Lung (tissue), 11 donors: ENCODE measurements at regions not wholly inside any gene's neighbourhood (a gene's known extent, or its start where the extent isn't known, plus 50 kb on each side); places are given as distances from the start of the nearest gene placed in this dataset.
"Not testable (repeated sequence)": the region's sequence is repeated elsewhere in the genome, so short reads cannot be mapped to it uniquely, and the experiment has no call there.

Source experiments
- ATAC-seq: fragments of 200-7000 bp; cut with Tn5 transposase; one replicate; pipeline ENCODE4 v1.9.1; 2020; ENCODE audit warnings: moderate number of reproducible peaks; ENCODE audit not compliant: insufficient read depth, low FRiP score
- DNase-seq, 3 donors: peaks; one replicate each; pipeline ENCODE4 v3.0.0-alpha.2; 2013 to 2017
- H3K27ac ChIP-seq, 2 donors: one replicate each; pipeline ENCODE4 v1.5.1; 2013; ENCODE audit warnings: mild to moderate bottlenecking in 2 of 2, moderate library complexity in 2 of 2, control low read depth in 1 of 2, inconsistent platforms in 1 of 2, low read depth in 1 of 2, low read length in 1 of 2
- H3K27me3 ChIP-seq, 3 donors: one replicate each; pipeline ENCODE4 v1.5.1; 2013; ENCODE audit warnings: low read length in 2 of 3; ENCODE audit not compliant: control insufficient read depth in 3 of 3, insufficient read depth in 3 of 3
- H3K36me3 ChIP-seq, 4 donors: one replicate each; pipeline ENCODE4 v1.5.1; 2013; ENCODE audit warnings: low read length in 4 of 4, mild to moderate bottlenecking in 1 of 4, moderate library complexity in 1 of 4; ENCODE audit not compliant: control insufficient read depth in 4 of 4, insufficient read depth in 4 of 4
- H3K4me1 ChIP-seq, 5 donors: one replicate each; pipeline ENCODE4 v1.5.1; 2013; ENCODE audit warnings: low read length in 5 of 5, mild to moderate bottlenecking in 2 of 5, moderate library complexity in 1 of 5; ENCODE audit not compliant: control insufficient read depth in 5 of 5, insufficient read depth in 5 of 5
- H3K4me3 ChIP-seq: one replicate; pipeline ENCODE4 v1.5.1; 2013; ENCODE audit warnings: mild to moderate bottlenecking, control low read depth, moderate library complexity
- H3K9ac ChIP-seq, 2 donors: one replicate each; pipeline ENCODE4 v1.5.1; 2013; ENCODE audit warnings: low read length in 2 of 2, control low read depth in 1 of 2; ENCODE audit not compliant: insufficient read depth in 1 of 2
- H3K9me3 ChIP-seq, 4 donors: one replicate each; pipeline ENCODE4 v1.5.1; 2013; ENCODE audit warnings: low read length in 3 of 4, mild to moderate bottlenecking in 1 of 4, moderate library complexity in 1 of 4; ENCODE audit not compliant: control insufficient read depth in 4 of 4, insufficient read depth in 3 of 4
- WGBS, 2 donors: extraction: QIAGEN DNeasy Blood & Tissue Kit; methylation state at CpG; one replicate each; pipeline ENCODE4 v1.1.7; 2013; 5-methylcytosine and 5-hydroxymethylcytosine counted together
- TF ChIP-seq, protein P1 (sequence below): IDR thresholded peaks from 2 replicates; pipeline ENCODE4 v1.5.1; 2012; ENCODE audit warnings: mild to moderate bottlenecking; ENCODE audit errors: control extremely low read depth, extremely low read depth
- donor health status: control.
- donor health status: control.
- donor health status: Bipolar disorder and iron deficiency.
- donor health status: healthy.
- donor health status: DM: yes; HTN: yes; CAD: no.

DNA sequence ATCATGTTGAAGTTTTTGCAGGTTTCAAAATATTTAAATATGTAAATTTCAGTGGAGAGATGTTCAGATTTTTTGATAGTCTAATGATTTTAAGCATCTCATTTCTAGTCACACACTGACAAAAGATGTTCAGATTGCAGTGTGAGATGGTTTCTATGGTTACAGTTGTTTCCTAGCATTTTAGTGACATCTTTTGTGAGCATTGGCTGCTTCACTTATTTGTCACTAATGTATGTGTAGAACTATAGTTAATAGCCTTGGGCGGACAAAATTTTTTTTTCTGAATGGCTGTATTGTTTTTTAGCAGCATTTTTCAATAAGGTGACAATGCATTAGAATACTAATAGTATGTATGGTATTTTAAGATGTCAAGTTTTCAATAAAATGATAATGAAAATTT lies 315.6 kb upstream of the PRKD1 start:
- DNase-seq (no peak), ATAC-seq (no peak)
- Histone ChIP-seq H3K27me3 (no peaks in the 10 kb centered on the region), H3K9me3 (no peaks in the 10 kb centered on the region), H3K36me3 (no peaks in the 10 kb centered on the region), H3K9ac (no peak overlapping the region), H3K4me3 (no peak overlapping the region), H3K27ac (no peak overlapping the region), H3K4me1 (no peaks in the 10 kb centered on the region)
- 92 to 95% methylated on average over 1 of the region's 1 CpG for WGBS, 2 donors
- TF ChIP-seq, protein P1, sequence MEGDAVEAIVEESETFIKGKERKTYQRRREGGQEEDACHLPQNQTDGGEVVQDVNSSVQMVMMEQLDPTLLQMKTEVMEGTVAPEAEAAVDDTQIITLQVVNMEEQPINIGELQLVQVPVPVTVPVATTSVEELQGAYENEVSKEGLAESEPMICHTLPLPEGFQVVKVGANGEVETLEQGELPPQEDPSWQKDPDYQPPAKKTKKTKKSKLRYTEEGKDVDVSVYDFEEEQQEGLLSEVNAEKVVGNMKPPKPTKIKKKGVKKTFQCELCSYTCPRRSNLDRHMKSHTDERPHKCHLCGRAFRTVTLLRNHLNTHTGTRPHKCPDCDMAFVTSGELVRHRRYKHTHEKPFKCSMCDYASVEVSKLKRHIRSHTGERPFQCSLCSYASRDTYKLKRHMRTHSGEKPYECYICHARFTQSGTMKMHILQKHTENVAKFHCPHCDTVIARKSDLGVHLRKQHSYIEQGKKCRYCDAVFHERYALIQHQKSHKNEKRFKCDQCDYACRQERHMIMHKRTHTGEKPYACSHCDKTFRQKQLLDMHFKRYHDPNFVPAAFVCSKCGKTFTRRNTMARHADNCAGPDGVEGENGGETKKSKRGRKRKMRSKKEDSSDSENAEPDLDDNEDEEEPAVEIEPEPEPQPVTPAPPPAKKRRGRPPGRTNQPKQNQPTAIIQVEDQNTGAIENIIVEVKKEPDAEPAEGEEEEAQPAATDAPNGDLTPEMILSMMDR: no peak

DNA sequence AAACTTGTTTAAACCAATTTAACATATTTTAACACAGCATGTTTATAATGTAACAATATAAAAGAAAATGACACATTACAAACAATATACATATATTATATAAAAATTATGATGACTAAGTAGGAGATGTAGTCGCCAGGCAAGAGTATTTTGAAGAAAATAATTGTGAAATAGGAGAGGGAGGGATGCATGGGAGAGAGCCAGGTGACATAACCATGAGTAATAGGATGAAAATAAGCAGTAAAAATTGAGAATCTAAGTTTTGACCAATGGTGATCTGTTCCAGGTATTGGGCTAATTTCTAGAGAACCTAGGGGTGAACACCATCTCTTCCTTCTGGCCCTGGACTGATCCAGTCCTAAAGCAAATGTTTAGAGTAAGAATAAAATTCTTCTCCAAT lies 315.2 kb upstream of the G2E3 start:
- DNase-seq: no peak
- no peak for ATAC-seq
- H3K27ac ChIP-seq: no peak overlapping the region
- H3K4me3 ChIP-seq: no peak overlapping the region
- WGBS, 2 donors: 0 to 1% methylated on average over 1 of the region's 1 CpG
- H3K9ac ChIP-seq: no peak overlapping the region
- TF ChIP-seq, protein P1: no peak
- H3K27me3 ChIP-seq: no peaks in the 10 kb centered on the region
- no peaks in the 10 kb centered on the region for H3K36me3 ChIP-seq
- no peaks in the 10 kb centered on the region for H3K9me3 ChIP-seq
- no peaks in the 10 kb centered on the region for H3K4me1 ChIP-seq

DNA sequence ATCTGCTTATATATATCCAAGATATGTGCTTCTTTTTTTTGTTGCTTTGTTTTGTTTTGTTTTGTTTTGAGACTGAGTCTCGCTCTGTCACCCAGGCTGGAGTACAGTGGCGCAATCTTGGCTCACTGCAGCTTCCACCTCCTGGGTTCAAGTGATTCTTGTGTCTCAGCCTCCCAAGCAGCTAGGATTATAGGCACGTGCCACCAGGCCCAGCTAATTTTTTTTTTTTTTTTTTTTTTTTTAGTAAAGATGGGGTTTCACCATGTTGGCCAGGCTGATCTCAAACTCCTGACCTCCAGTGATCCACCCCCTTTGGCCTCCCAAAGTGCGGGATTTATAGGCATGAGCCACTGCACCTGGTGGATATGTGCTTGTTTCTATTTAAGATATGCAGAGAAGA lies 314.6 kb upstream of the G2E3 start:
- H3K9me3 ChIP-seq, ATAC-seq, H3K27me3 ChIP-seq, DNase-seq, H3K4me1 ChIP-seq, H3K27ac ChIP-seq, H3K36me3 ChIP-seq, H3K4me3 ChIP-seq, H3K9ac ChIP-seq: not testable (repeated sequence)
- 83 to 86% methylated on average over 4 of the region's 4 CpGs for WGBS, 2 donors

DNA sequence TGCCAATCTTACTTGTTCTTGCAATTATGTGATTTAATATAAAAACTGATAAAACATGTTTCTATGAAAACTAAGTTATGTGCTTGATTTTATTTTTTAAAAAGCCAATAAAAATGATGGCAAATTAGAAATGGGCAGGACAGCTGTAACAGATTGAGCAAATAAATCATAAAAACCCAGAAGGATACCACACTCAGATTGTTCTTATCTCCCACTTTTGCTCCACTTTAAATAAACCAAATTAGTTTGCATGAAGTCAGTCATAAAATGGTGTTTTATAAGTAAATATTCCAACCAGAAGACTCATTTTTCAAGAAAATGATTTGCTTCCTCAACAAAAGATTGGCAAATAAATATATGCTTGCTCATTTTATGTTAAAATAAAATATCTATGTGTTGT lies 307.9 kb upstream of the G2E3 start:
- TF ChIP-seq, protein P1: no peak
- H3K4me3 ChIP-seq: no peak overlapping the region
- peaks cover 0 to 4% (median 0%) of the 10 kb centered on the region in 3 donors for H3K27me3 ChIP-seq
- no peak overlapping the region for H3K27ac ChIP-seq
- no peak overlapping the region for H3K9ac ChIP-seq
- no peaks in the 10 kb centered on the region for H3K4me1 ChIP-seq
- H3K36me3 ChIP-seq: no peaks in the 10 kb centered on the region
- DNase-seq: no peak
- H3K9me3 ChIP-seq: no peaks in the 10 kb centered on the region
- no peak for ATAC-seq
